GM13977 (cell line): ENCODE measurements at regions not wholly inside any gene's neighbourhood (a gene's known extent, or its start where the extent isn't known, plus 50 kb on each side); places are given as distances from the start of the nearest gene placed in this dataset.

ENCODE experiments used
- DNase-seq: peaks from one replicate; pipeline ENCODE4 v3.0.0; 2012; ENCODE audit warnings: low spot score
- CTCF ChIP-seq: IDR thresholded peaks from 2 replicates; pipeline ENCODE4 v1.5.1; 2012; ENCODE audit warnings: mild to moderate bottlenecking, control low read depth; ENCODE audit not compliant: insufficient read depth; ENCODE audit errors: extremely low read depth, missing control alignments
- in situ Hi-C: fragments of 300-500 bp; cut with MboI; formaldehyde crosslinking; loops from one replicate; pipeline ENCODE4 v1.12.0; 2022; ENCODE audit warnings: low sequenced_read_pairs, low pct_unique_long_range_greater_than_20kb, mixed read lengths, inconsistent platforms; ENCODE audit not compliant: unreplicated experiment

- in situ Hi-C loops: loop anchor here (25.0 kb wide), 1 partner anchor 87 kb away; no protein-coding TSS in a partner anchor
- no peak for TF ChIP-seq CTCF
- DNase-seq: no peak
Measured at GRCh38 chr1:48049823-48050535, 52.8 kb upstream of the TRABD2B start.

- DNase-seq: no peak
- TF ChIP-seq CTCF: no peak
- in situ Hi-C loops: loop anchor here (25.0 kb wide), 1 partner anchor 88 kb away; no protein-coding TSS in a partner anchor
Measured at GRCh38 chr1:48048980-48049379, 51.8 kb upstream of the TRABD2B start.

GRCh38 chr1:48048064-48048463 is 50.9 kb upstream of the TRABD2B start:
- in situ Hi-C loops: loop anchor here (25.0 kb wide), 1 partner anchor 89 kb away; no protein-coding TSS in a partner anchor
- TF ChIP-seq CTCF: no peak
- no peak for DNase-seq

GRCh38 chr1:48047116-48047515 is 49.9 kb upstream of the TRABD2B start:
- TF ChIP-seq CTCF: no peak
- DNase-seq: no peak
- in situ Hi-C loops: loop anchor here (25.0 kb wide), 1 partner anchor 90 kb away; no protein-coding TSS in a partner anchor
